NOMO-1 (cell line): ENCODE measurements at regions not wholly inside any gene's neighbourhood (a gene's known extent, or its start where the extent isn't known, plus 50 kb on each side); places are given as distances from the start of the nearest gene placed in this dataset.
"Not testable (repeated sequence)": the region's sequence is repeated elsewhere in the genome, so short reads cannot be mapped to it uniquely, and the experiment has no call there.

ENCODE experiments used
- DNase-seq, 2 experiments: peaks; one replicate each; lab custom pipeline; 2025; ENCODE audit not compliant: unreplicated experiment in 2 of 2; lab: John Stamatoyannopoulos, UW

GRCh38 chr15:99481951-99482230 lies 83.9 kb upstream of the MEF2A start:
- no peak for DNase-seq

- no peak for DNase-seq
Observed at GRCh38 chr15:99482993-99483392, 82.8 kb upstream of the MEF2A start.

- no peak for DNase-seq
Observed at GRCh38 chr15:99485153-99485961, 80.4 kb upstream of the MEF2A start.

- no peak for DNase-seq
Observed at GRCh38 chr15:99485992-99486370, 79.8 kb upstream of the MEF2A start.

GRCh38 chr15:99486371-99487336 lies 79.1 kb upstream of the MEF2A start:
- no peak for DNase-seq

GRCh38 chr15:99487337-99487730 lies 78.5 kb upstream of the MEF2A start:
- peak in 1 of 2 experiments; percentile 12 for DNase-seq

GRCh38 chr15:99492275-99492674 lies 73.5 kb upstream of the MEF2A start:
- DNase-seq = no peak

- DNase-seq = no peak
Observed at GRCh38 chr15:99492716-99493115, 73.1 kb upstream of the MEF2A start.

GRCh38 chr15:99493461-99493860 lies 72.3 kb upstream of the MEF2A start:
- no peak for DNase-seq

GRCh38 chr15:99494536-99495233 lies 71.1 kb upstream of the MEF2A start:
- not testable (repeated sequence) for DNase-seq

GRCh38 chr15:99495430-99496301 lies 70.1 kb upstream of the MEF2A start:
- peak; percentile 16 to 31 for DNase-seq

- no peak for DNase-seq
Observed at GRCh38 chr15:99496302-99496629, 69.5 kb upstream of the MEF2A start.

GRCh38 chr15:99502182-99502581 lies 63.6 kb upstream of the MEF2A start:
- no peak for DNase-seq

- DNase-seq = no peak
Observed at GRCh38 chr15:99502661-99503060, 63.1 kb upstream of the MEF2A start.

GRCh38 chr15:99503411-99503810 lies 62.4 kb upstream of the MEF2A start:
- DNase-seq = no peak

GRCh38 chr15:99504071-99504822 lies 61.5 kb upstream of the MEF2A start:
- peak; percentile 38 to 49 for DNase-seq

- DNase-seq = peak in 1 of 2 experiments; percentile 1
Observed at GRCh38 chr15:99504823-99505551, 60.8 kb upstream of the MEF2A start.

GRCh38 chr15:99506399-99506798 lies 59.4 kb upstream of the MEF2A start:
- no peak for DNase-seq

GRCh38 chr15:99507016-99507503 lies 58.7 kb upstream of the MEF2A start:
- no peak for DNase-seq
